K562 (cell line): ENCODE measurements at regions not wholly inside any gene's neighbourhood (a gene's known extent, or its start where the extent isn't known, plus 50 kb on each side); places are given as distances from the start of the nearest gene placed in this dataset.

ENCODE experiments used
- ATAC-seq: fragments of 200-7000 bp; cut with Tn5 transposase; 3 replicates; pipeline ENCODE4 v1.9.1; 2020; ENCODE audit warnings: moderate library complexity
- BruUV-seq: library from RNA; stranded (reverse); fragments of 400-500 nt; replicated peaks from 2 replicates; lab custom pipeline; 2021; lab: Mats Ljungman, UMichigan
- CTCF ChIA-PET: fragments of 300-600 bp; formaldehyde crosslinking; extraction: SDS; loops from one replicate; lab custom pipeline; 2021; ENCODE audit warnings: low intra/inter-chr PET ratio; lab: Yijun Ruan, JAX
- POLR2A ChIA-PET: fragments of 300-600, 350-650 bp; sonication (Branson Sonifier 250); formaldehyde crosslinking; extraction: SDS; loops from one replicate; lab custom pipeline; 2021; ENCODE audit warnings: antibody characterized with exemption, inconsistent platforms; lab: Yijun Ruan, JAX
- DNase-seq, 4 experiments: peaks; one replicate each; pipeline versions ENCODE4 v3.0.0 to v3.0.0-alpha.2; 2011 to 2018; ENCODE audit warnings: low spot score in 3 of 4, mixed read lengths in 3 of 4; ENCODE audit errors: extremely low read depth in 1 of 4
- FAIRE-seq: peaks from 2 replicates; lab custom pipeline; 2011; peaks lifted over from hg19 to GRCh38; lab: Jason Lieb, UNC
- H2AFZ ChIP-seq: 2 replicates; pipeline ENCODE4 v1.6.0; 2011; ENCODE audit warnings: low read depth, low read length, control low read depth, inconsistent platforms
- H3K27ac ChIP-seq: fragments of 200-600 bp; 3 replicates; pipeline ENCODE4 v1.8.0; 2011; ENCODE audit warnings: low read depth, mild to moderate bottlenecking, control low read depth, inconsistent platforms, low read length, moderate library complexity, mixed read lengths; ENCODE audit errors: extremely low read depth
- H3K27me3 ChIP-seq, 2 experiments: fragments of 300-600 bp in 1 of 2; 2 replicates in 1 of 2; 3 replicates in 1 of 2; pipeline versions ENCODE4 v1.6.0 to v1.8.0; 2011; ENCODE audit warnings: inconsistent platforms in 2 of 2, low read length in 2 of 2, mild to moderate bottlenecking in 1 of 2, mixed read lengths in 1 of 2, moderate library complexity in 1 of 2; ENCODE audit not compliant: control insufficient read depth in 2 of 2, insufficient read depth in 2 of 2
- H3K36me3 ChIP-seq: fragments of 300-600 bp; 3 replicates; pipeline ENCODE4 v1.8.0; 2011; ENCODE audit warnings: mild to moderate bottlenecking, low read length, inconsistent platforms; ENCODE audit not compliant: control insufficient read depth, insufficient read depth
- H3K4me1 ChIP-seq, 2 experiments: fragments of 200-600 bp in 1 of 2; replicated peaks in 1 of 2; 2 replicates in 1 of 2; 3 replicates in 1 of 2; pipeline versions ENCODE4 v1.5.1 to v1.8.0; 2011; ENCODE audit warnings: inconsistent platforms in 2 of 2, low read length in 2 of 2, mild to moderate bottlenecking in 1 of 2, mixed read lengths in 1 of 2, moderate library complexity in 1 of 2; ENCODE audit not compliant: control insufficient read depth in 2 of 2, insufficient read depth in 2 of 2
- H3K4me2 ChIP-seq: 2 replicates; pipeline ENCODE4 v1.6.1; 2011; ENCODE audit warnings: low read length, control low read depth, inconsistent platforms, mixed read lengths; ENCODE audit not compliant: insufficient read depth
- H3K4me3 ChIP-seq: fragments of 200-600 bp; sonication (generic), shearing (Covaris generic); 2 replicates; pipeline ENCODE4 v1.5.1; 2016; ENCODE audit warnings: control low read depth, inconsistent platforms
- H3K79me2 ChIP-seq: fragments of 200-600 bp; 3 replicates; pipeline ENCODE4 v1.8.0; 2011; ENCODE audit warnings: low read length, inconsistent platforms; ENCODE audit not compliant: control insufficient read depth, insufficient read depth
- H3K9ac ChIP-seq, 2 experiments: 2 replicates each; pipeline versions ENCODE4 v1.6.0 to v1.6.1; 2011; ENCODE audit warnings: low read depth in 2 of 2, low read length in 2 of 2, control low read depth in 1 of 2, inconsistent platforms in 1 of 2, mild to moderate bottlenecking in 1 of 2, mixed read lengths in 1 of 2; ENCODE audit not compliant: insufficient read depth in 1 of 2
- H3K9me1 ChIP-seq: one replicate; pipeline ENCODE4 v1.6.0; 2011; ENCODE audit warnings: inconsistent platforms, mild to moderate bottlenecking, low read length, moderate library complexity; ENCODE audit not compliant: control insufficient read depth, insufficient read depth
- H3K9me3 ChIP-seq: replicated peaks from 2 replicates; pipeline ENCODE4 v1.5.1; 2011; ENCODE audit warnings: low read depth, low read length, inconsistent platforms; ENCODE audit not compliant: control insufficient read depth, insufficient read depth
- H4K20me1 ChIP-seq: replicated peaks from 2 replicates; pipeline ENCODE4 v1.6.1; 2011; ENCODE audit warnings: low read length, inconsistent platforms, mixed read lengths; ENCODE audit not compliant: control insufficient read depth, insufficient read depth
- BMI1 ChIP-seq: fragments of 150-350 bp; IDR thresholded peaks from 2 replicates; pipeline ENCODE4 v1.6.1; 2014; ENCODE audit warnings: low read length
- CSDE1 ChIP-seq, 2 experiments: fragments of 450-650 bp; IDR thresholded peaks; 2 replicates each; pipeline ENCODE4 v1.6.1; 2016; ENCODE audit warnings: mild to moderate bottlenecking in 1 of 2
- DNMT1 ChIP-seq: fragments of 450-650 bp; IDR thresholded peaks from 2 replicates; pipeline ENCODE4 v1.6.1; 2016; ENCODE audit warnings: antibody characterized with exemption, mild to moderate bottlenecking
- ELF4 ChIP-seq: fragments of 450-650 bp; formaldehyde crosslinking; IDR thresholded peaks from 2 replicates; pipeline ENCODE4 v1.4.0; 2022; ENCODE audit warnings: missing genetic modification characterization
- HDAC2 ChIP-seq: fragments of 450-650 bp; IDR thresholded peaks from 2 replicates; pipeline ENCODE4 v1.6.1; 2016; ENCODE audit warnings: mild to moderate bottlenecking
- NONO ChIP-seq, 2 experiments: fragments of 200-400 bp in 1 of 2; fragments of 450-650 bp in 1 of 2; formaldehyde crosslinking in 1 of 2; IDR thresholded peaks; 2 replicates each; pipeline ENCODE4 v1.6.1; 2017; ENCODE audit warnings: low read depth in 2 of 2, mild to moderate bottlenecking in 2 of 2, moderate library complexity in 2 of 2, low read length in 1 of 2
- SRSF3 ChIP-seq: fragments of 200-400 bp; formaldehyde crosslinking; IDR thresholded peaks from 2 replicates; pipeline ENCODE4 v1.6.1; 2016; ENCODE audit warnings: mild to moderate bottlenecking, low read length, moderate library complexity; ENCODE audit not compliant: insufficient read depth
- ZNF445 ChIP-seq: fragments of 250-450 bp; sonication (Bioruptor Pico); IDR thresholded peaks from 2 replicates; pipeline ENCODE4 v1.4.0; 2020; ENCODE audit warnings: low read depth, mild to moderate bottlenecking, moderate library complexity
- WGBS: fragments of 100-300 bp; shearing (Covaris generic); methylation state at CpG from one replicate; pipeline ENCODE4 v1.1.6; 2016; ENCODE audit warnings: low coverage, mixed read lengths; ENCODE audit not compliant: insufficient coverage; ENCODE audit errors: missing lambda C conversion rate; 5-methylcytosine and 5-hydroxymethylcytosine counted together
- in situ Hi-C: fragments of 300-500 bp; cut with MboI; formaldehyde crosslinking; loops from 4 replicates; pipeline ENCODE4 v1.15.0; 2018; ENCODE audit warnings: inconsistent platforms, mixed read lengths
- intact Hi-C: fragments of 100-400 bp; cut with micrococcal nuclease; formaldehyde crosslinking; loops from 2 replicates; pipeline ENCODE4 v1.14.2; 2022
- TF ChIP-seq, protein P1 (sequence below): sonication (generic); formaldehyde crosslinking; IDR thresholded peaks from 2 replicates; pipeline ENCODE4 v1.8.1; 2022; ENCODE audit warnings: missing genetic modification reagents
- TF ChIP-seq, protein P2 (sequence below): sonication (generic); formaldehyde crosslinking; IDR thresholded peaks from 2 replicates; pipeline ENCODE4 v1.8.0; 2023; ENCODE audit warnings: mild to moderate bottlenecking, missing genetic modification reagents
- TF ChIP-seq, protein P3 (sequence below), 3 experiments: fragments of 200-800 bp in 1 of 3; fragments of 250-450 bp in 1 of 3; fragments of 450-650 bp in 1 of 3; sonication (Bioruptor Pico) in 1 of 3; sonication (Bioruptor generic) in 1 of 3; formaldehyde crosslinking in 1 of 3; IDR thresholded peaks; 2 replicates each; pipeline versions ENCODE4 v1.6.1 to v1.8.0; 2016 to 2022; ENCODE audit warnings: mild to moderate bottlenecking in 2 of 3, missing genetic modification characterization in 2 of 3, missing compliant biosample characterization in 1 of 3, moderate library complexity in 1 of 3
- TF ChIP-seq, protein P4 (sequence below): sonication (generic); formaldehyde crosslinking; IDR thresholded peaks from 2 replicates; pipeline ENCODE4 v1.8.1; 2023; ENCODE audit warnings: mild to moderate bottlenecking, missing genetic modification reagents

DNA sequence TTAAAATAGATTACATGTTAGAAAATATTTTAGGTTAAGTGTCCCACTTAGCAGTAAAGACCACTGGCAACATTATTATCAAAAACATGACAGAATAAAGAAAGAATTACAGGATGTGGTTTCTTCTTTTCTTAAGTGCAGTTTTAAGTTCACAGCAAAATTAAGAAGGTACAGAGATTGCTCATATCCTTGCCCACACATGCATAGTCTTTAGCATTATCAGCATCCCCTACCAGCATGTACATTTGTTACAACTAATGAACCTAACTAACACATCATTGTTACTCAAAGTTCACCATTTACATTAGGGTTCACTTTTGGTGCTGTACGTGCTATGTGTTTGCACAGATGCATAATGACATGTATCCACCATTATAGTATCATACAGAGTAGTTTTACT, 837.7 kb upstream of the CDH9 start:
- H3K27me3 ChIP-seq, result no peaks in the 10 kb centered on the region
- H3K4me3 ChIP-seq, result no peak overlapping the region
- H3K9ac ChIP-seq, result no peak overlapping the region
- no peaks in the 10 kb centered on the region for H3K4me1 ChIP-seq
- BruUV-seq, result no TSS peak
- H3K79me2 ChIP-seq, result no peaks in the 10 kb centered on the region
- peak; percentile 48 for FAIRE-seq
- H3K9me1 ChIP-seq, result no peaks in the 10 kb centered on the region
- no peak for DNase-seq
- no peak overlapping the region for H3K27ac ChIP-seq
- ATAC-seq, result no peak
- in situ Hi-C loops, result no loop called here
- no peaks in the 10 kb centered on the region for H3K36me3 ChIP-seq
- ChIA-PET POLR2A (no interaction called here), CTCF (no interaction called here)
- intact Hi-C loops, result no loop called here
- H2AFZ ChIP-seq, result no peak overlapping the region
- WGBS, result 5% methylated on average over 1 of the region's 1 CpG
- no peaks in the 10 kb centered on the region for H3K9me3 ChIP-seq
- no peaks in the 10 kb centered on the region for H4K20me1 ChIP-seq
- no peak overlapping the region for H3K4me2 ChIP-seq
- no peak for TF ChIP-seq CSDE1 (IDR thresholded peaks at IDR 0.05)
- no peak for TF ChIP-seq HDAC2
- no peak for TF ChIP-seq SRSF3
- TF ChIP-seq, protein P1, sequence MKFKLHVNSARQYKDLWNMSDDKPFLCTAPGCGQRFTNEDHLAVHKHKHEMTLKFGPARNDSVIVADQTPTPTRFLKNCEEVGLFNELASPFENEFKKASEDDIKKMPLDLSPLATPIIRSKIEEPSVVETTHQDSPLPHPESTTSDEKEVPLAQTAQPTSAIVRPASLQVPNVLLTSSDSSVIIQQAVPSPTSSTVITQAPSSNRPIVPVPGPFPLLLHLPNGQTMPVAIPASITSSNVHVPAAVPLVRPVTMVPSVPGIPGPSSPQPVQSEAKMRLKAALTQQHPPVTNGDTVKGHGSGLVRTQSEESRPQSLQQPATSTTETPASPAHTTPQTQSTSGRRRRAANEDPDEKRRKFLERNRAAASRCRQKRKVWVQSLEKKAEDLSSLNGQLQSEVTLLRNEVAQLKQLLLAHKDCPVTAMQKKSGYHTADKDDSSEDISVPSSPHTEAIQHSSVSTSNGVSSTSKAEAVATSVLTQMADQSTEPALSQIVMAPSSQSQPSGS (CRISPR knock-in tag), result no peak
- TF ChIP-seq DNMT1, result no peak
- TF ChIP-seq, protein P2, sequence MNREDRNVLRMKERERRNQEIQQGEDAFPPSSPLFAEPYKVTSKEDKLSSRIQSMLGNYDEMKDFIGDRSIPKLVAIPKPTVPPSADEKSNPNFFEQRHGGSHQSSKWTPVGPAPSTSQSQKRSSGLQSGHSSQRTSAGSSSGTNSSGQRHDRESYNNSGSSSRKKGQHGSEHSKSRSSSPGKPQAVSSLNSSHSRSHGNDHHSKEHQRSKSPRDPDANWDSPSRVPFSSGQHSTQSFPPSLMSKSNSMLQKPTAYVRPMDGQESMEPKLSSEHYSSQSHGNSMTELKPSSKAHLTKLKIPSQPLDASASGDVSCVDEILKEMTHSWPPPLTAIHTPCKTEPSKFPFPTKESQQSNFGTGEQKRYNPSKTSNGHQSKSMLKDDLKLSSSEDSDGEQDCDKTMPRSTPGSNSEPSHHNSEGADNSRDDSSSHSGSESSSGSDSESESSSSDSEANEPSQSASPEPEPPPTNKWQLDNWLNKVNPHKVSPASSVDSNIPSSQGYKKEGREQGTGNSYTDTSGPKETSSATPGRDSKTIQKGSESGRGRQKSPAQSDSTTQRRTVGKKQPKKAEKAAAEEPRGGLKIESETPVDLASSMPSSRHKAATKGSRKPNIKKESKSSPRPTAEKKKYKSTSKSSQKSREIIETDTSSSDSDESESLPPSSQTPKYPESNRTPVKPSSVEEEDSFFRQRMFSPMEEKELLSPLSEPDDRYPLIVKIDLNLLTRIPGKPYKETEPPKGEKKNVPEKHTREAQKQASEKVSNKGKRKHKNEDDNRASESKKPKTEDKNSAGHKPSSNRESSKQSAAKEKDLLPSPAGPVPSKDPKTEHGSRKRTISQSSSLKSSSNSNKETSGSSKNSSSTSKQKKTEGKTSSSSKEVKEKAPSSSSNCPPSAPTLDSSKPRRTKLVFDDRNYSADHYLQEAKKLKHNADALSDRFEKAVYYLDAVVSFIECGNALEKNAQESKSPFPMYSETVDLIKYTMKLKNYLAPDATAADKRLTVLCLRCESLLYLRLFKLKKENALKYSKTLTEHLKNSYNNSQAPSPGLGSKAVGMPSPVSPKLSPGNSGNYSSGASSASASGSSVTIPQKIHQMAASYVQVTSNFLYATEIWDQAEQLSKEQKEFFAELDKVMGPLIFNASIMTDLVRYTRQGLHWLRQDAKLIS (CRISPR knock-in tag), result no peak
- TF ChIP-seq, protein P3, sequence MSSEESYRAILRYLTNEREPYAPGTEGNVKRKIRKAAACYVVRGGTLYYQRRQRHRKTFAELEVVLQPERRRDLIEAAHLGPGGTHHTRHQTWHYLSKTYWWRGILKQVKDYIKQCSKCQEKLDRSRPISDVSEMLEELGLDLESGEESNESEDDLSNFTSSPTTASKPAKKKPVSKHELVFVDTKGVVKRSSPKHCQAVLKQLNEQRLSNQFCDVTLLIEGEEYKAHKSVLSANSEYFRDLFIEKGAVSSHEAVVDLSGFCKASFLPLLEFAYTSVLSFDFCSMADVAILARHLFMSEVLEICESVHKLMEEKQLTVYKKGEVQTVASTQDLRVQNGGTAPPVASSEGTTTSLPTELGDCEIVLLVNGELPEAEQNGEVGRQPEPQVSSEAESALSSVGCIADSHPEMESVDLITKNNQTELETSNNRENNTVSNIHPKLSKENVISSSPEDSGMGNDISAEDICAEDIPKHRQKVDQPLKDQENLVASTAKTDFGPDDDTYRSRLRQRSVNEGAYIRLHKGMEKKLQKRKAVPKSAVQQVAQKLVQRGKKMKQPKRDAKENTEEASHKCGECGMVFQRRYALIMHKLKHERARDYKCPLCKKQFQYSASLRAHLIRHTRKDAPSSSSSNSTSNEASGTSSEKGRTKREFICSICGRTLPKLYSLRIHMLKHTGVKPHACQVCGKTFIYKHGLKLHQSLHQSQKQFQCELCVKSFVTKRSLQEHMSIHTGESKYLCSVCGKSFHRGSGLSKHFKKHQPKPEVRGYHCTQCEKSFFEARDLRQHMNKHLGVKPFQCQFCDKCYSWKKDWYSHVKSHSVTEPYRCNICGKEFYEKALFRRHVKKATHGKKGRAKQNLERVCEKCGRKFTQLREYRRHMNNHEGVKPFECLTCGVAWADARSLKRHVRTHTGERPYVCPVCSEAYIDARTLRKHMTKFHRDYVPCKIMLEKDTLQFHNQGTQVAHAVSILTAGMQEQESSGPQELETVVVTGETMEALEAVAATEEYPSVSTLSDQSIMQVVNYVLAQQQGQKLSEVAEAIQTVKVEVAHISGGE (CRISPR knock-in tag; IDR thresholded peaks at IDR 0.05), result no peak
- no peak for TF ChIP-seq ELF4 (CRISPR knock-in tag)
- TF ChIP-seq NONO (IDR thresholded peaks at IDR 0.05; ENCODE audit: low read depth in 2 of 2, low read length in 1 of 2), result no peak
- no peak for TF ChIP-seq BMI1
- TF ChIP-seq, protein P4, sequence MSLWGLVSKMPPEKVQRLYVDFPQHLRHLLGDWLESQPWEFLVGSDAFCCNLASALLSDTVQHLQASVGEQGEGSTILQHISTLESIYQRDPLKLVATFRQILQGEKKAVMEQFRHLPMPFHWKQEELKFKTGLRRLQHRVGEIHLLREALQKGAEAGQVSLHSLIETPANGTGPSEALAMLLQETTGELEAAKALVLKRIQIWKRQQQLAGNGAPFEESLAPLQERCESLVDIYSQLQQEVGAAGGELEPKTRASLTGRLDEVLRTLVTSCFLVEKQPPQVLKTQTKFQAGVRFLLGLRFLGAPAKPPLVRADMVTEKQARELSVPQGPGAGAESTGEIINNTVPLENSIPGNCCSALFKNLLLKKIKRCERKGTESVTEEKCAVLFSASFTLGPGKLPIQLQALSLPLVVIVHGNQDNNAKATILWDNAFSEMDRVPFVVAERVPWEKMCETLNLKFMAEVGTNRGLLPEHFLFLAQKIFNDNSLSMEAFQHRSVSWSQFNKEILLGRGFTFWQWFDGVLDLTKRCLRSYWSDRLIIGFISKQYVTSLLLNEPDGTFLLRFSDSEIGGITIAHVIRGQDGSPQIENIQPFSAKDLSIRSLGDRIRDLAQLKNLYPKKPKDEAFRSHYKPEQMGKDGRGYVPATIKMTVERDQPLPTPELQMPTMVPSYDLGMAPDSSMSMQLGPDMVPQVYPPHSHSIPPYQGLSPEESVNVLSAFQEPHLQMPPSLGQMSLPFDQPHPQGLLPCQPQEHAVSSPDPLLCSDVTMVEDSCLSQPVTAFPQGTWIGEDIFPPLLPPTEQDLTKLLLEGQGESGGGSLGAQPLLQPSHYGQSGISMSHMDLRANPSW (CRISPR knock-in tag), result no peak
- TF ChIP-seq ZNF445, result no peak
